Stimulated activated CD4-positive, alpha-beta T cell treated with anti-CD3 and anti-CD28 coated beads, Interleukin-12 subunit alpha, Interleukin-12 subunit beta, amount 100 ng/mL, for 48 hours (primary cell): ENCODE measurements at regions not wholly inside any gene's neighbourhood (a gene's known extent, or its start where the extent isn't known, plus 50 kb on each side); places are given as distances from the start of the nearest gene placed in this dataset.

ENCODE experiments used
- DNase-seq, 3 donors: peaks; one replicate each; pipeline ENCODE4 v3.0.0-alpha.2; 2020; ENCODE audit warnings: low read depth in 2 of 3, low spot score in 1 of 3

DNA sequence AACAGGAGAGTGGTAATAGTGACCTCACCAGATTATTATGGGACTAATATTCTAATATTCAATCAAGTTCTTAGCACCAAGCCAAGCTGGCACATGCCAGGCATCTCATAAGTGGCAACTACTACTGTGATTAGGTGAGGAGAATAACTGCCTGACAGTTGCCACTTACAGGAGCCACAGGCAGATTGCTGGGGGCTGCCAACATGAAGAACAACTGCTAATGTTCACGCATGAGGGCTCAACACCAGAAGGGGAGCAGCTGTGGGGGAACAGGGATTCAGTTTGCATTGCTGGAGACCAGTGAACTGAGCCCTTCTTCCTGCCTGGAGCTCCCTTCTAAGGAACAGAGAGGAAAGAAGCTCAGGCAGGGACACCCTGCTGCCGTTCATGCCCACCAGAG is 504.5 kb downstream of the FOXO1 start:
- DNase-seq = no peak

DNA sequence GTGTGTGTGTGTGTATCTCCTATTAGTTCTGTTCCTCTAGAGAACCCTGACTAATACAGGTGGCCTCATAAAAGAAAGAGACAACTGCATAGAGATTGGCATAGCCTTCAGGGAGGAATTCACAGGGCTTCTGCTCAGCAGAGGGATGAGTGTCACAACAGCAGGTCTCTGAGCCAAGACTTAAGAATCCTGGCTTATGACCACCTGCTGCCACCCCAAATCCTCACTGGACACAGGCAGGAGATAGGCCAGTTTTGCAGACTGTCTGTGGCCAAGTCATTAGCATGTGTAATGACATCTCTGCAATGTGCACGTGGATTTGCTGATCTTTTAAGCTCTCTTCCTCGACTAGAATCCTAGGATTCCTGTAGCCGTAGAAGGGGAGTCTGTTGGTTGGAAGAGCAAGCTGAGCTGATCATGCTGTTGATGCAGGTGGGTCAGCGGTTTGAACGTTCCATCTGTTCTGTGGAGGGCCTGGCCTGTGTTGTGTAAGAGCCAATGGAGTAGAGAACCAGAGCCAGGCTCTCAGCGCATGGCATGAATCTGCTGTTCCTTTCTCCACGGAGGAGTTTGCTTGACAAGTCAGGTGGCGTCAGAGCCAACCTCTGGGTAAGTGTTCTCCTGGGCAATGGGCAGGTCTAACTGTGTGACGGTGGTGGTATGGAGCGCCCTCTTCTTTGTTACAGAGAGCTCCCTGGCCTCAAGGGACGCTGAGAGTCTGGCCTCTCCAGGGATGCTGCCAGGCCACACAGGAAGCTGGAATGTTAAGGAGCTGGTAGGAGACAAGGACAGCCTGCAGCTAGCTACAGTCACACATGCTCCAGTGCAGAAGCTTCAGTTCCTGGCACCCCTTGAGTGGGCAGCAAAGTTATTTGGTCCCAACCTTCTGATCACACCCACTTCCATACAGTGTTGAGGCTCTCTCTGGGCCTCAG is 503.1 kb downstream of the FOXO1 start:
- no peak for DNase-seq

GRCh38 chr13:40164133-40164532 is 502.3 kb downstream of the FOXO1 start:
- DNase-seq = no peak

DNA sequence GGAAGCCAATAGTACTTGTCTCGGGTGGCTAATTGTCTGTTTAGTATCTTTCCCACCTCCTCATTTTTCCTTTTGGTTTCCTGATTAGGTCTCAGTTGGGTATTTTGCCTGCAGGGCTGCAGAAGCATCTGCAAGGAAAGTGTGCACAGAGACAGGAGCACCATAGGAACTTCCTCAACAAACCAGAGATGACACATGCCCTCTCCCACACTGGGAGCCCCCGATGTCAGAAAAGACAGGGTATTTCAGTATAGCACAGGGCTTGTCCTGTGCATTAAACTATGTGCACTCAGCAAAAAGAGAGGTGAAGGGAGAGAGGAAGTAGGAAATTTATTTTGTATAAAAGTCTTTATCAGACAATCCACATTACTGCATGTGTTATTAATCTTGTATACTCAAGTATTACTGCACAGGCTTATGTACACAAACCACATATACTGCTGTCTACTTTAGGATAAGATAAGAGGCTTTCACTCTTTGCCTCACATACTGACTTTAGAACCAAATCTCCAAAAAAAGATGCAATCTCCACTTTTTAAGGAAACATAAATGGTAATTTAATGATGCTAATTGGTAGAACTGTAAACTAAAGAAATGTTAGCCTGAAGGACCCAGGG is 501.0 kb downstream of the FOXO1 start:
- DNase-seq = no peak

DNA sequence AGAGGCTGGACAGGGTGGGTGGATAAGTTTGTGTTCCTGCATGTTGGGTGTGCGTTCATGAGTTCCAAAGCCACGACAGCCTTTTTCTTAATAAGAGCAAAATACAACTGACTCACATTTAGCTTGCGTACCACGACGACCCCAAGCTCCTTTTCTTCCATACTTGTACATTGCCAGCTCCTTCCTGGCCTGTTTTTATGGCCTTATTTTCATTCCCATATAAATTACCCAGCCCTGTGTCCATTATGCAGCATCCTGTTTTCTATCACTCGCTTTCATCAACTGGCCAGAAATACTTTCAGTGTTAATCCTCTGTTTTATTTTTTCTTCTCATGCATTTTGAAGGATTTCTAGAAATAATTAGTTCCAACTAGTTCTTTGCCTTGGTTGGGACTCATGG is 499.1 kb downstream of the FOXO1 start:
- no peak for DNase-seq

DNA sequence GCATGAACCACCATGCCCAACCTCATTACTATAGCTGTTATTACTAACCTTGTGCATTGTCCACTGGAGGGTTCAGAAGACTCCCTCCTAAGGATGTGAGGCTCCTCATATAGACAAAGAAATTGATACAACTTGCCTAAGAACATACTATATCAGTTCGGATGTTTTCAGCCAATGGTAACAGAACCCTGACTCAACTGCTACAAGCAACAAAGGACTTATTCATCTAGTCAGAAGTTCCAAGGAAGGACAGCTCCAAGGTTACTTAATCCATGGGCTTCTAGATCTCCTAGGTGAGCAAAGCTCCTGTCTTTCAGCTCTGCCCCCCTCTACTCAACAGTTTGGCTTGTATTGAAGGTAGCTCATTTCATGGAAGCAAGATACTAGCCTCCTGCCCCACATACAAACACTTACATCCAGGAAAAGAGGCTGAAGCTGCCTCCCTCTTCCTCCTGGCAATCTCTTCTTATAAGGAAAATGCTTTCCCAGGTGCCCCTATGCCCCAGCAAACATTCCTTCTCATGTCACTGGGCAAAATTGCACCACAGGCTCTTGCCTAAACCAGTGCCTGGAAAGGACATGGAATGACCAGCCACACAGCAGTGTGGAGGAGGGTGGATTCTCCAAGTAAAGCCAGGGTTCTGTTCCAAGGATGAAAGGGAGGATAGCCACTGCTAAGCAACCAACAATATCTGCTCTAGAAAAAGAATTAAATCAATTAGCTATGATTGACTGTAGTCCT is 497.8 kb downstream of the FOXO1 start:
- no peak for DNase-seq

GRCh38 chr13:40169476-40169875 is 497.0 kb downstream of the FOXO1 start:
- DNase-seq = no peak

- DNase-seq = no peak
These were observed 496.4 kb downstream of the FOXO1 start for GRCh38 chr13:40170091-40170490.

- DNase-seq = no peak
These were observed 495.5 kb downstream of the FOXO1 start for GRCh38 chr13:40170982-40171381.

- DNase-seq = no peak
These were observed 494.9 kb downstream of the FOXO1 start for GRCh38 chr13:40171566-40171965.

- DNase-seq = no peak
These were observed 494.3 kb downstream of the FOXO1 start for GRCh38 chr13:40172149-40172591.

DNA sequence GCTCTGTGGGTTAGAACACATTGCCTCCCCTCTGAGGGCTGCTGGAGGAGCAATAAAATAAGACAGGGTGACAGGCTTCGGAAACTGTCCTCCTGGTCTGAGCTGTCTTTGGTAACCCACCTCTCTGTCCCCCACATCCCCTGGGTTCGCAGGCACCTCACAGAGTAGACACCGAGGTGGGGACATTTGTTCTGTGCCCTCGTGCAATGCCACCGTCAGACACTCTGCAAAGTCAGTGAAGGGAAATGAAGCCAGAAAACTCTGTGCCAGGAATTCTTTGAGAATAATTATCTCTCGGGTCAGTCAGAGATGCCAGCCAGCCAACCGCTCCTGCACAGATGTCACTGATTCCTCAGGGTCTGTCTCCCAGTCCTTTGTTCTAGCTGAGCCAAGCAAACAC is 493.6 kb downstream of the FOXO1 start:
- DNase-seq = no peak

GRCh38 chr13:40175639-40176038 is 490.8 kb downstream of the FOXO1 start:
- DNase-seq = no peak

- no peak for DNase-seq
These were observed 490.2 kb downstream of the FOXO1 start for GRCh38 chr13:40176242-40176641.

GRCh38 chr13:40178130-40178529 is 488.3 kb downstream of the FOXO1 start:
- no peak for DNase-seq

DNA sequence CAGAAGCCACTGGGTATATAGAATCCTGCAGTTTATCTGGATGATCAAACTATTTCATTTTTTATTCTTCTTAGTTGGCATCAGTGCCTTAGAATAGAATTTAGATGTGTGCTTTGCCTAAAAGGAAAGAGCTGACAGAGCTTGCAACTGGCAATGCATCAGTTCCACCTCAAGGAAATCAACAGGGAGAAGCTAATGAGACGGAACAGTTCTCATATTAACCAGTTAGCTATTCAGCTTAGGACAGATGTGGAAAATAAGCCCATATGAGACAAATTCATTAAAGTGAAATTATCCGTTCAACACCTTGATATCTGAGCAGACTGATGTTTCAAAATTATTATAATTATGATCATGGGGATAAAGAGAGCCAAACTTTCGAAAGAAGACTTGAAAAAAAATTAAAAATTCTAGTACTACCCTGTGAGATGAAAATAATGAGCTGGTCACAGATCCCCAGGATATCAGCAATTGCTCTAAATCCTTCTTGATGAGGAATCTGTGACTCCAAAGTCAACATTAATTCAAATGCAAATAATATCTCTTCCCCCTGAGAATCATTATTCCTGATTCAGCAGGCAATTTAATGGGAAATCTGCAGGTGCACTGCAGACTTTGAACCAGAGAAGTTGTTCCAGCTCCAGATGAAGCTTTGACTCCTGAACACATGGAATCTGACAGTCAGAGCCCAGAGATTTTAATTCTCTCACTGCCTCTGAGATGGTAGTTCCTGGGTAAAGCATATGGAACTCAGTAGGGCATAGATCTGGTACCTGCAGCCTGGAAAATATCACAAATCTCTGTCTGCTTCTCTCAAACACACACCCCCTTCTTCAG is 486.8 kb downstream of the FOXO1 start:
- no peak for DNase-seq

DNA sequence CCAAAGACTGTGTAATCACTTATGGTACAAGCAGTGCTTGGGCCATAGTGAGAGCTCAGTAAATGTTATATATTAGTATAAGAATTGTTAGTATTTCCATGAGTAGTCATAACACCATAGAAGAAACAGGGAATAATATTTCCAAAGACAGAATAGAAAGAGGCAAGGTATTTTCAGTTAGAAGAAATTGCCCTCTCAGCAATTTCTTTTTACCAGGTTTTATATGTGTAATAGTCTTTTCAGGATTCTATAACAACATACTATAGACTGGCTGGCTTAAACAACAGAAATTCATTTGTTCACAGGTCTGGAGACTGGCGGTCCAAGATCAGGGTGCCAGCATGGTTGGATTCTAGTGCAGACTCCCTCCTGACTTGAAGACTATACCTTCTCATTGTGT is 485.7 kb downstream of the FOXO1 start:
- no peak for DNase-seq

GRCh38 chr13:40181203-40181845 is 485.1 kb downstream of the FOXO1 start:
- DNase-seq = no peak

GRCh38 chr13:40182591-40182990 is 483.9 kb downstream of the FOXO1 start:
- DNase-seq = no peak

DNA sequence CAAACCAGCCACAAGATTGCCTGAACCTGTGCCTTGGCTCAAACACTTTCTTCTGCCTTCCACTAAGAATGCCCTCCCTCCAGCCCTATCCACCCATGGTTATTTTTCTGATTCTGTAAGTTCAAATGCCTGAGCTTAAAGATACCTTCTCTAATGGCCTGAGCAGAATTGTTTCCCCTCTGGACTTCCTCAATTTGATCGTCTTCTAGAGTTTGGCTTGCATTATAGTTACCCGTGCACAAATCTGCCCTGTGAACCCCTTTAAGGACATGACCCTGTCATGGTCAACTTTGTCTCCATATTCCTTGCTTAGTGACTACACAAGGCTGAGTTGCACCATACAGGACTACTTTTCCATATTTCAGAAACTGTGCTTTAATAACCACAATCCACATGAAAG is 481.0 kb downstream of the FOXO1 start:
- no peak for DNase-seq
